K562 (cell line): ENCODE measurements at regions not wholly inside any gene's neighbourhood (a gene's known extent, or its start where the extent isn't known, plus 50 kb on each side); places are given as distances from the start of the nearest gene placed in this dataset.

Experiments used
- ATAC-seq: fragments of 200-7000 bp; cut with Tn5 transposase; 3 replicates; pipeline ENCODE4 v1.9.1; 2020; ENCODE audit warnings: moderate library complexity
- BruUV-seq: library from RNA; stranded (reverse); fragments of 400-500 nt; replicated peaks from 2 replicates; lab custom pipeline; 2021; lab: Mats Ljungman, UMichigan
- CTCF ChIA-PET: fragments of 300-600 bp; formaldehyde crosslinking; extraction: SDS; loops from one replicate; lab custom pipeline; 2021; ENCODE audit warnings: low intra/inter-chr PET ratio; lab: Yijun Ruan, JAX
- POLR2A ChIA-PET: fragments of 300-600, 350-650 bp; sonication (Branson Sonifier 250); formaldehyde crosslinking; extraction: SDS; loops from one replicate; lab custom pipeline; 2021; ENCODE audit warnings: antibody characterized with exemption, inconsistent platforms; lab: Yijun Ruan, JAX
- DNase-seq, 4 experiments: peaks; one replicate each; pipeline versions ENCODE4 v3.0.0 to v3.0.0-alpha.2; 2011 to 2018; ENCODE audit warnings: low spot score in 3 of 4, mixed read lengths in 3 of 4; ENCODE audit errors: extremely low read depth in 1 of 4
- FAIRE-seq: peaks from 2 replicates; lab custom pipeline; 2011; peaks lifted over from hg19 to GRCh38; lab: Jason Lieb, UNC
- H2AFZ ChIP-seq: 2 replicates; pipeline ENCODE4 v1.6.0; 2011; ENCODE audit warnings: low read depth, low read length, control low read depth, inconsistent platforms
- H3K27ac ChIP-seq: fragments of 200-600 bp; 3 replicates; pipeline ENCODE4 v1.8.0; 2011; ENCODE audit warnings: low read depth, mild to moderate bottlenecking, control low read depth, inconsistent platforms, low read length, moderate library complexity, mixed read lengths; ENCODE audit errors: extremely low read depth
- H3K27me3 ChIP-seq, 2 experiments: fragments of 300-600 bp in 1 of 2; 2 replicates in 1 of 2; 3 replicates in 1 of 2; pipeline versions ENCODE4 v1.6.0 to v1.8.0; 2011; ENCODE audit warnings: inconsistent platforms in 2 of 2, low read length in 2 of 2, mild to moderate bottlenecking in 1 of 2, mixed read lengths in 1 of 2, moderate library complexity in 1 of 2; ENCODE audit not compliant: control insufficient read depth in 2 of 2, insufficient read depth in 2 of 2
- H3K36me3 ChIP-seq: fragments of 300-600 bp; 3 replicates; pipeline ENCODE4 v1.8.0; 2011; ENCODE audit warnings: mild to moderate bottlenecking, low read length, inconsistent platforms; ENCODE audit not compliant: control insufficient read depth, insufficient read depth
- H3K4me1 ChIP-seq, 2 experiments: fragments of 200-600 bp in 1 of 2; replicated peaks in 1 of 2; 2 replicates in 1 of 2; 3 replicates in 1 of 2; pipeline versions ENCODE4 v1.5.1 to v1.8.0; 2011; ENCODE audit warnings: inconsistent platforms in 2 of 2, low read length in 2 of 2, mild to moderate bottlenecking in 1 of 2, mixed read lengths in 1 of 2, moderate library complexity in 1 of 2; ENCODE audit not compliant: control insufficient read depth in 2 of 2, insufficient read depth in 2 of 2
- H3K4me2 ChIP-seq: 2 replicates; pipeline ENCODE4 v1.6.1; 2011; ENCODE audit warnings: low read length, control low read depth, inconsistent platforms, mixed read lengths; ENCODE audit not compliant: insufficient read depth
- H3K4me3 ChIP-seq: fragments of 200-600 bp; sonication (generic), shearing (Covaris generic); 2 replicates; pipeline ENCODE4 v1.5.1; 2016; ENCODE audit warnings: control low read depth, inconsistent platforms
- H3K79me2 ChIP-seq: fragments of 200-600 bp; 3 replicates; pipeline ENCODE4 v1.8.0; 2011; ENCODE audit warnings: low read length, inconsistent platforms; ENCODE audit not compliant: control insufficient read depth, insufficient read depth
- H3K9ac ChIP-seq, 2 experiments: 2 replicates each; pipeline versions ENCODE4 v1.6.0 to v1.6.1; 2011; ENCODE audit warnings: low read depth in 2 of 2, low read length in 2 of 2, control low read depth in 1 of 2, inconsistent platforms in 1 of 2, mild to moderate bottlenecking in 1 of 2, mixed read lengths in 1 of 2; ENCODE audit not compliant: insufficient read depth in 1 of 2
- H3K9me1 ChIP-seq: one replicate; pipeline ENCODE4 v1.6.0; 2011; ENCODE audit warnings: inconsistent platforms, mild to moderate bottlenecking, low read length, moderate library complexity; ENCODE audit not compliant: control insufficient read depth, insufficient read depth
- H3K9me3 ChIP-seq: replicated peaks from 2 replicates; pipeline ENCODE4 v1.5.1; 2011; ENCODE audit warnings: low read depth, low read length, inconsistent platforms; ENCODE audit not compliant: control insufficient read depth, insufficient read depth
- H4K20me1 ChIP-seq: replicated peaks from 2 replicates; pipeline ENCODE4 v1.6.1; 2011; ENCODE audit warnings: low read length, inconsistent platforms, mixed read lengths; ENCODE audit not compliant: control insufficient read depth, insufficient read depth
- ARID1B ChIP-seq: fragments of 450-650 bp; IDR thresholded peaks from 2 replicates; pipeline ENCODE4 v1.6.1; 2016; ENCODE audit warnings: antibody characterized with exemption, mild to moderate bottlenecking, inconsistent platforms
- BCOR ChIP-seq: fragments of 450-650 bp; IDR thresholded peaks from 2 replicates; pipeline ENCODE4 v1.6.1; 2016
- CCAR2 ChIP-seq: fragments of 200-400 bp; formaldehyde crosslinking; IDR thresholded peaks from 2 replicates; pipeline ENCODE4 v1.6.1; 2017; ENCODE audit warnings: mild to moderate bottlenecking, low read depth, low read length
- CREBBP ChIP-seq: IDR thresholded peaks from one replicate; pipeline ENCODE4 v1.6.1; 2012; ENCODE audit warnings: low read depth, mild to moderate bottlenecking, control low read depth, inconsistent platforms, low read length
- FOXK2 ChIP-seq, 2 experiments: fragments of 450-650 bp; IDR thresholded peaks in 1 of 2; conservative IDR thresholded peaks in 1 of 2; 2 replicates each; pipeline ENCODE4 v1.6.1; 2016; ENCODE audit warnings: low read depth in 2 of 2, mild to moderate bottlenecking in 1 of 2
- NR2C1 ChIP-seq, 2 experiments: fragments of 450-650 bp; IDR thresholded peaks; 2 replicates each; pipeline ENCODE4 v1.6.1; 2017; ENCODE audit warnings: mild to moderate bottlenecking in 2 of 2, antibody characterized with exemption in 1 of 2, inconsistent platforms in 1 of 2, missing compliant biosample characterization in 1 of 2, missing genetic modification characterization in 1 of 2
- POLR2AphosphoS5 ChIP-seq: IDR thresholded peaks from 2 replicates; pipeline ENCODE4 v1.6.1; 2011; ENCODE audit warnings: mild to moderate bottlenecking, low read depth, low read length, moderate library complexity; ENCODE audit not compliant: control insufficient read depth, insufficient read depth
- ZFP36 ChIP-seq: fragments of 150-350 bp; IDR thresholded peaks from 2 replicates; pipeline ENCODE4 v1.6.1; 2018; ENCODE audit warnings: low read length, low read depth; ENCODE audit not compliant: partially characterized antibody
- ZKSCAN3 ChIP-seq: fragments of 250-450 bp; sonication (Bioruptor Pico); IDR thresholded peaks from 2 replicates; pipeline ENCODE4 v1.4.0; 2020
- ZNF217 ChIP-seq: sonication (generic); formaldehyde crosslinking; IDR thresholded peaks from 2 replicates; pipeline ENCODE4 v1.8.0; 2022; ENCODE audit warnings: mild to moderate bottlenecking, missing genetic modification reagents
- ZNF316 ChIP-seq: fragments of 450-650 bp; IDR thresholded peaks from 2 replicates; pipeline ENCODE4 v1.6.1; 2016
- ZNF586 ChIP-seq: fragments of 450-650 bp; formaldehyde crosslinking; conservative IDR thresholded peaks from 2 replicates; pipeline ENCODE4 v1.4.0; 2020; ENCODE audit warnings: mild to moderate bottlenecking, moderate library complexity
- ZNF699 ChIP-seq: fragments of 250-450 bp; sonication (Bioruptor Pico); IDR thresholded peaks from 2 replicates; pipeline ENCODE4 v1.8.0; 2021; ENCODE audit warnings: mild to moderate bottlenecking, moderate library complexity; ENCODE audit not compliant: insufficient replicate concordance
- WGBS: fragments of 100-300 bp; shearing (Covaris generic); methylation state at CpG from one replicate; pipeline ENCODE4 v1.1.6; 2016; ENCODE audit warnings: low coverage, mixed read lengths; ENCODE audit not compliant: insufficient coverage; ENCODE audit errors: missing lambda C conversion rate; 5-methylcytosine and 5-hydroxymethylcytosine counted together
- in situ Hi-C: fragments of 300-500 bp; cut with MboI; formaldehyde crosslinking; loops from 4 replicates; pipeline ENCODE4 v1.15.0; 2018; ENCODE audit warnings: inconsistent platforms, mixed read lengths
- intact Hi-C: fragments of 100-400 bp; cut with micrococcal nuclease; formaldehyde crosslinking; loops from 2 replicates; pipeline ENCODE4 v1.14.2; 2022
- TF ChIP-seq, protein P1 (sequence below): fragments of 250-450 bp; sonication (Bioruptor Pico); IDR thresholded peaks from 2 replicates; pipeline ENCODE4 v1.8.0; 2021; ENCODE audit warnings: moderate library complexity, mild to moderate bottlenecking, inconsistent platforms
- TF ChIP-seq, protein P2 (sequence below): IDR thresholded peaks from 3 replicates; pipeline ENCODE4 v1.6.1; 2011; ENCODE audit warnings: borderline replicate concordance, mild to moderate bottlenecking; ENCODE audit not compliant: insufficient read length, insufficient read depth
- TF ChIP-seq, protein P3 (sequence below): fragments of 450-650 bp; formaldehyde crosslinking; IDR thresholded peaks from 2 replicates; pipeline ENCODE4 v1.4.0; 2020; ENCODE audit warnings: mild to moderate bottlenecking, moderate library complexity
- TF ChIP-seq, protein P4 (sequence below): sonication (generic); formaldehyde crosslinking; IDR thresholded peaks from 2 replicates; pipeline ENCODE4 v1.8.0; 2022; ENCODE audit warnings: missing genetic modification reagents, mild to moderate bottlenecking, borderline replicate concordance

DNA sequence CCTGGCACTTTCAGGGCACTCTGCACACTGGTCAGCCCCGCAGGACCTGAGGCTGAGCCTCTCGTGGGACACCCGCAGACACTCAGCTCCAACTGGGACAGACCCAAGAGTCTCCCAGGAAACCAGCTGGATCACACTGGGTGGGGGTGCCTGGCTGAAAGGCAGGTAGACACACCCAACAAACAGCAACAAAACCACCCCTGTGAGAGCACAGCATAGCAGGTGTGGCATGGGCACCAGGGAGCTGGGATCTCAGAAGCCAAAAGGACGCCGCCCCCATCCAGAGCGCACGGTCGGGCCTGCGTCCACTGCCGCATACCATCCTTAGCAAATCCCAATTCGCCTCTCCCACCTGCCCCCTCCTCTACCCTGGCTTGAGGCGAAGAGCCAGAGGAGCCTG, 154.2 kb upstream of the LINGO1 start:
- FAIRE-seq (no peak), DNase-seq (no peak), ATAC-seq (no peak)
- H3K27ac ChIP-seq: no peak overlapping the region
- H3K4me3 ChIP-seq: no peak overlapping the region
- no TSS peak for BruUV-seq
- intact Hi-C loops (no loop called here), in situ Hi-C loops (no loop called here)
- H2AFZ ChIP-seq: no peak overlapping the region
- H3K27me3 ChIP-seq: peaks cover 4 to 62% of the 10 kb centered on the region in 2 experiments; a peak in 4 of 5 replicates
- H4K20me1 ChIP-seq: peaks cover 4% of the 10 kb centered on the region; the same call in 1 of the 2 replicates
- CTCF ChIA-PET: no interaction called here
- H3K4me2 ChIP-seq: no peak overlapping the region
- H3K79me2 ChIP-seq: no peaks in the 10 kb centered on the region
- H3K9me3 ChIP-seq: no peaks in the 10 kb centered on the region
- H3K9ac ChIP-seq: peak overlapping the region in 1 of 2 experiments; percentile 26; a peak in 1 of 4 replicates
- peaks cover 0 to 16% of the 10 kb centered on the region in 2 experiments; a peak in 2 of 5 replicates for H3K4me1 ChIP-seq
- H3K9me1 ChIP-seq: no peaks in the 10 kb centered on the region
- no peaks in the 10 kb centered on the region for H3K36me3 ChIP-seq
- POLR2A ChIA-PET: interaction anchor here (0.7 kb wide), 1 partner anchor 79 kb away, joined by 4 read pairs; no protein-coding TSS in a partner anchor
- WGBS: 20% methylated on average over 12 of the region's 12 CpGs
- TF ChIP-seq, protein P1, sequence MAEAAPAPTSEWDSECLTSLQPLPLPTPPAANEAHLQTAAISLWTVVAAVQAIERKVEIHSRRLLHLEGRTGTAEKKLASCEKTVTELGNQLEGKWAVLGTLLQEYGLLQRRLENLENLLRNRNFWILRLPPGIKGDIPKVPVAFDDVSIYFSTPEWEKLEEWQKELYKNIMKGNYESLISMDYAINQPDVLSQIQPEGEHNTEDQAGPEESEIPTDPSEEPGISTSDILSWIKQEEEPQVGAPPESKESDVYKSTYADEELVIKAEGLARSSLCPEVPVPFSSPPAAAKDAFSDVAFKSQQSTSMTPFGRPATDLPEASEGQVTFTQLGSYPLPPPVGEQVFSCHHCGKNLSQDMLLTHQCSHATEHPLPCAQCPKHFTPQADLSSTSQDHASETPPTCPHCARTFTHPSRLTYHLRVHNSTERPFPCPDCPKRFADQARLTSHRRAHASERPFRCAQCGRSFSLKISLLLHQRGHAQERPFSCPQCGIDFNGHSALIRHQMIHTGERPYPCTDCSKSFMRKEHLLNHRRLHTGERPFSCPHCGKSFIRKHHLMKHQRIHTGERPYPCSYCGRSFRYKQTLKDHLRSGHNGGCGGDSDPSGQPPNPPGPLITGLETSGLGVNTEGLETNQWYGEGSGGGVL (CRISPR knock-in tag): no peak
- TF ChIP-seq ZNF586 (CRISPR knock-in tag) (no peak), ZFP36 (no peak), BCOR (no peak), POLR2AphosphoS5 (no peak), NR2C1 (IDR thresholded peaks at IDR 0.05) (no peak), NR2C1 (tag; IDR thresholded peaks at IDR 0.05) (no peak), ARID1B (no peak), ZNF217 (CRISPR knock-in tag) (no peak), ZNF316 (no peak), ZNF699 (CRISPR knock-in tag) (no peak), ZKSCAN3 (CRISPR knock-in tag) (no peak), CCAR2 (no peak), FOXK2 (conservative IDR thresholded peaks at IDR 0.05 in 1 of 2, IDR thresholded peaks at IDR 0.05 in 1 of 2; ENCODE audit: low read depth in 2 of 2) (no peak), CREBBP (no peak)
- TF ChIP-seq, protein P2, sequence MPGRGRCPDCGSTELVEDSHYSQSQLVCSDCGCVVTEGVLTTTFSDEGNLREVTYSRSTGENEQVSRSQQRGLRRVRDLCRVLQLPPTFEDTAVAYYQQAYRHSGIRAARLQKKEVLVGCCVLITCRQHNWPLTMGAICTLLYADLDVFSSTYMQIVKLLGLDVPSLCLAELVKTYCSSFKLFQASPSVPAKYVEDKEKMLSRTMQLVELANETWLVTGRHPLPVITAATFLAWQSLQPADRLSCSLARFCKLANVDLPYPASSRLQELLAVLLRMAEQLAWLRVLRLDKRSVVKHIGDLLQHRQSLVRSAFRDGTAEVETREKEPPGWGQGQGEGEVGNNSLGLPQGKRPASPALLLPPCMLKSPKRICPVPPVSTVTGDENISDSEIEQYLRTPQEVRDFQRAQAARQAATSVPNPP: no peak
- TF ChIP-seq, protein P3, sequence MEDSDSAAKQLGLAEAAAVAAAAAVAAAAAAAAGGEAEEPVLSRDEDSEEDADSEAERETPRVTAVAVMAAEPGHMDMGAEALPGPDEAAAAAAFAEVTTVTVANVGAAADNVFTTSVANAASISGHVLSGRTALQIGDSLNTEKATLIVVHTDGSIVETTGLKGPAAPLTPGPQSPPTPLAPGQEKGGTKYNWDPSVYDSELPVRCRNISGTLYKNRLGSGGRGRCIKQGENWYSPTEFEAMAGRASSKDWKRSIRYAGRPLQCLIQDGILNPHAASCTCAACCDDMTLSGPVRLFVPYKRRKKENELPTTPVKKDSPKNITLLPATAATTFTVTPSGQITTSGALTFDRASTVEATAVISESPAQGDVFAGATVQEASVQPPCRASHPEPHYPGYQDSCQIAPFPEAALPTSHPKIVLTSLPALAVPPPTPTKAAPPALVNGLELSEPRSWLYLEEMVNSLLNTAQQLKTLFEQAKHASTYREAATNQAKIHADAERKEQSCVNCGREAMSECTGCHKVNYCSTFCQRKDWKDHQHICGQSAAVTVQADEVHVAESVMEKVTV (CRISPR knock-in tag): no peak
- TF ChIP-seq, protein P4, sequence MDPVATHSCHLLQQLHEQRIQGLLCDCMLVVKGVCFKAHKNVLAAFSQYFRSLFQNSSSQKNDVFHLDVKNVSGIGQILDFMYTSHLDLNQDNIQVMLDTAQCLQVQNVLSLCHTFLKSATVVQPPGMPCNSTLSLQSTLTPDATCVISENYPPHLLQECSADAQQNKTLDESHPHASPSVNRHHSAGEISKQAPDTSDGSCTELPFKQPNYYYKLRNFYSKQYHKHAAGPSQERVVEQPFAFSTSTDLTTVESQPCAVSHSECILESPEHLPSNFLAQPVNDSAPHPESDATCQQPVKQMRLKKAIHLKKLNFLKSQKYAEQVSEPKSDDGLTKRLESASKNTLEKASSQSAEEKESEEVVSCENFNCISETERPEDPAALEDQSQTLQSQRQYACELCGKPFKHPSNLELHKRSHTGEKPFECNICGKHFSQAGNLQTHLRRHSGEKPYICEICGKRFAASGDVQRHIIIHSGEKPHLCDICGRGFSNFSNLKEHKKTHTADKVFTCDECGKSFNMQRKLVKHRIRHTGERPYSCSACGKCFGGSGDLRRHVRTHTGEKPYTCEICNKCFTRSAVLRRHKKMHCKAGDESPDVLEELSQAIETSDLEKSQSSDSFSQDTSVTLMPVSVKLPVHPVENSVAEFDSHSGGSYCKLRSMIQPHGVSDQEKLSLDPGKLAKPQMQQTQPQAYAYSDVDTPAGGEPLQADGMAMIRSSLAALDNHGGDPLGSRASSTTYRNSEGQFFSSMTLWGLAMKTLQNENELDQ (CRISPR knock-in tag): no peak
